ENCODE measurements at regions not wholly inside any gene's neighbourhood (a gene's known extent, or its start where the extent isn't known, plus 50 kb on each side); places are given as distances from the start of the nearest gene placed in this dataset.

DNA sequence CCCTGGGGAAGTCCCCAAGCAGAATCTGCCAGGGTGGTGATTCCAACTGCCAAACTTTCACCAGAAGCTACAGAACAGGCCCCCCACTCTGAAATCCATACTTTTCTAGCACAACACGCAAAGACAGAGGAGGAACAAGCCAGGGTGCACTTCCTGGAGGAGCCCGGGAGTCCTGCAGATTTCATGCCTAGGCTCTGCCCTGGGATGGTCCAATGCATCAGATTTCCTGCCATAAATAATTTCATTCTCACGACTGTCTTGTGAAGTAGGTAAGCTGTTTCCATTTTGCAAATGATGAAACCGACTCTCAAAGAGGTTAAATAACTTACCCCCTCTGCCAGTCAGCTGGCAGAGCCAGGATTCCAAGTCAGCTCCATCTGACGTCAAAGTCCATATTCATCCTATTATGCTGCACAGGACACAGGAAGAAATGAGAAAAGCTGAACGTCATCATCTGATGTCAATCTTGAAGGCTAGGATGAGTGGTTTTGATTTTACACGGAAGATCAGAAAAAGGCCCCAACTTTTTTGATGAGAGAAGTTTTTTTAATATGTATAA lies 134.8 kb upstream of the IGF1R start:
- Histone ChIP-seq H2AFZ (ENCODE audit: low read depth, low read length, severe bottlenecking) (no peak overlapping the region), H3K27me3 (ENCODE audit: low read length) (no peaks in the 10 kb centered on the region), H3K9me3 (ENCODE audit: insufficient read depth, low read length) (no peaks in the 10 kb centered on the region), H3F3A (ENCODE audit: insufficient read depth) (no peaks in the 10 kb centered on the region), H4K20me1 (ENCODE audit: low read depth, low read length) (no peaks in the 10 kb centered on the region), H3K79me2 (ENCODE audit: insufficient read depth, low read length) (no peaks in the 10 kb centered on the region), H3K36me3 (ENCODE audit: low read length) (no peaks in the 10 kb centered on the region), H3K9ac (ENCODE audit: low read length) (no peak overlapping the region), H3K9me2 (replicated peaks; ENCODE audit: insufficient read depth, low read length) (no peaks in the 10 kb centered on the region), H3K4me3 (ENCODE audit: insufficient read depth, low read length, poor library complexity, severe bottlenecking) (no peak overlapping the region), H3K4me2 (ENCODE audit: low read depth, low read length, poor library complexity, severe bottlenecking) (no peak overlapping the region), H3K27ac (ENCODE audit: low read depth, low read length) (no peak overlapping the region)
- TF ChIP-seq, protein P1, sequence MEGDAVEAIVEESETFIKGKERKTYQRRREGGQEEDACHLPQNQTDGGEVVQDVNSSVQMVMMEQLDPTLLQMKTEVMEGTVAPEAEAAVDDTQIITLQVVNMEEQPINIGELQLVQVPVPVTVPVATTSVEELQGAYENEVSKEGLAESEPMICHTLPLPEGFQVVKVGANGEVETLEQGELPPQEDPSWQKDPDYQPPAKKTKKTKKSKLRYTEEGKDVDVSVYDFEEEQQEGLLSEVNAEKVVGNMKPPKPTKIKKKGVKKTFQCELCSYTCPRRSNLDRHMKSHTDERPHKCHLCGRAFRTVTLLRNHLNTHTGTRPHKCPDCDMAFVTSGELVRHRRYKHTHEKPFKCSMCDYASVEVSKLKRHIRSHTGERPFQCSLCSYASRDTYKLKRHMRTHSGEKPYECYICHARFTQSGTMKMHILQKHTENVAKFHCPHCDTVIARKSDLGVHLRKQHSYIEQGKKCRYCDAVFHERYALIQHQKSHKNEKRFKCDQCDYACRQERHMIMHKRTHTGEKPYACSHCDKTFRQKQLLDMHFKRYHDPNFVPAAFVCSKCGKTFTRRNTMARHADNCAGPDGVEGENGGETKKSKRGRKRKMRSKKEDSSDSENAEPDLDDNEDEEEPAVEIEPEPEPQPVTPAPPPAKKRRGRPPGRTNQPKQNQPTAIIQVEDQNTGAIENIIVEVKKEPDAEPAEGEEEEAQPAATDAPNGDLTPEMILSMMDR (IDR thresholded peaks at IDR 0.05; ENCODE audit: insufficient read depth, low read length, poor library complexity, severe bottlenecking) = no peak
- TF ChIP-seq EZH2phosphoT487 (conservative IDR thresholded peaks at IDR 0.05; ENCODE audit: low read length) = no peak

DNA sequence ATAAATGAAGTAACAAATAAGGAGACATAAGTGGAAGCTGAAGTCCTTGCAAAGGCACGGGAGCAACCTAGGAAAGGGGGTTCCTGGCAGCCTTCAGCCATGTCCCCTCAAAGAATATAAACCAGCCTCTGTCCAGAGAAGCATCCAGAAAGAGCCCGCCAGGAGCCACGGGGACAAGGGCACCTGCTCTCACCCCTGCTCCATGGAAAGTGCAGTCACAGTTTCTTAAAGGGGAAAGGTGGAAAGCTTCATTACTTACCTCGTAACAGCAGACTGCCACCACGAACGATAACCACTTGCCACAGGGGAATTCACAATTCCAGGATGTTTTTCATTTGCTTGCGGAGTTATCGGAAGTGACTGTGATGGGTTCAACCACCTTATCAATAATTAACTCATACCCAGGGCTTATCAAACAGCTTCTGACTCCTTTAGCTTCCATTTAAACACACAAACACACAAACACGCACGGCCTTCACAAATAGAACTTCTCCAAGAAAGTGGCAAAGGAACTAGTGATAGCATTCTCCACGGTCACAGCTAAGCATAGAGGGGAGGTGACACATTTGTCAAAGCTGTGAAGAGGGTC lies 134.2 kb upstream of the IGF1R start:
- Histone ChIP-seq H3K4me3 (ENCODE audit: insufficient read depth, low read length, poor library complexity, severe bottlenecking) (no peak overlapping the region), H3K27ac (ENCODE audit: low read depth, low read length) (no peak overlapping the region), H4K20me1 (ENCODE audit: low read depth, low read length) (no peaks in the 10 kb centered on the region), H3K36me3 (ENCODE audit: low read length) (no peaks in the 10 kb centered on the region), H3K9me2 (replicated peaks; ENCODE audit: insufficient read depth, low read length) (no peaks in the 10 kb centered on the region), H3K9me3 (ENCODE audit: insufficient read depth, low read length) (no peaks in the 10 kb centered on the region), H3K27me3 (ENCODE audit: low read length) (no peaks in the 10 kb centered on the region), H3K79me2 (ENCODE audit: insufficient read depth, low read length) (no peaks in the 10 kb centered on the region), H2AFZ (ENCODE audit: low read depth, low read length, severe bottlenecking) (no peak overlapping the region), H3K4me2 (ENCODE audit: low read depth, low read length, poor library complexity, severe bottlenecking) (no peak overlapping the region), H3F3A (ENCODE audit: insufficient read depth) (no peaks in the 10 kb centered on the region), H3K9ac (ENCODE audit: low read length) (no peak overlapping the region)
- no peak for TF ChIP-seq EZH2phosphoT487 (conservative IDR thresholded peaks at IDR 0.05; ENCODE audit: low read length)
- TF ChIP-seq, protein P1 (IDR thresholded peaks at IDR 0.05; ENCODE audit: insufficient read depth, low read length, poor library complexity, severe bottlenecking) = no peak

DNA sequence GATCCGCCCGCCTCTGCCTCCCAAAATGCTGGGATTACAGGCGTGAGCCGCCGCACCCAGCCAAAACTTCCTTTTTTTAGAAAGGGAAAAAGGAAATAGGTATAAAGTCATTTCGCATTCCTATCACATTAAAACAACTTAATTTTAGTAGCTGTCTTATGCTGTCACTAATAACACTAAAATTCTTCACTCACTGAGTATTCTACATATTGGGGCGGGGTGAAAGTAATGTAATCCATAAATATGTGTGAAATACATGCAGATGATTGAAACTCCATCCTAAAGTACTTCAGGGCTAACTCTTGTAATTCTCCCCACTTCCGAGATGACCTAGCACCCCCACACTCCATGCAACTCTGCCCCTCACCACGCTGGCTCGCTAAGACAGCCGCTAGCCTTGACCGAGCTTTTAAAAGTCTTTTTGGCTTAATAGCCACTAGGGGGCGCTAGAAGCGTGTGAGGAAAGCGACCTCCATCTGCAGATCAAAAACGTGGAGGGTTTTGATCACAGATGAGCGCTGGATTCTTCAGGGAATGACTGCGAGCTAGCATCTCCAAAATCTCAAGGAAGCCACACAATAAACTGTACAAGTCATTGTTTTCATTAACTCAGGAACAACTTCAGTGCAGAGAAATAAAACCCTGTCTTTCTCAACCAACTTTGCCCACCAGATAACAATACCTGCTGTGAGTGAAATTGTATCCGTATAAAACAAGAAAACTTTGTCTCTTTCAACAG lies 129.3 kb upstream of the IGF1R start:
- H3K36me3 ChIP-seq (ENCODE audit: low read length) = no peaks in the 10 kb centered on the region
- H3K9ac ChIP-seq (ENCODE audit: low read length) = no peak overlapping the region
- no peaks in the 10 kb centered on the region for H3F3A ChIP-seq (ENCODE audit: insufficient read depth)
- TF ChIP-seq, protein P1 (IDR thresholded peaks at IDR 0.05; ENCODE audit: insufficient read depth, low read length, poor library complexity, severe bottlenecking) = peak; percentile 87
- no peak for TF ChIP-seq EZH2phosphoT487 (conservative IDR thresholded peaks at IDR 0.05; ENCODE audit: low read length)
- no peaks in the 10 kb centered on the region for H3K9me2 ChIP-seq (replicated peaks; ENCODE audit: insufficient read depth, low read length)
- no peak overlapping the region for H2AFZ ChIP-seq (ENCODE audit: low read depth, low read length, severe bottlenecking)
- no peaks in the 10 kb centered on the region for H3K27me3 ChIP-seq (ENCODE audit: low read length)
- H3K9me3 ChIP-seq (ENCODE audit: insufficient read depth, low read length) = no peaks in the 10 kb centered on the region
- H4K20me1 ChIP-seq (ENCODE audit: low read depth, low read length) = no peaks in the 10 kb centered on the region
- no peaks in the 10 kb centered on the region for H3K79me2 ChIP-seq (ENCODE audit: insufficient read depth, low read length)
- H3K27ac ChIP-seq (ENCODE audit: low read depth, low read length) = no peak overlapping the region
- no peak overlapping the region for H3K4me2 ChIP-seq (ENCODE audit: low read depth, low read length, poor library complexity, severe bottlenecking)
- H3K4me3 ChIP-seq (ENCODE audit: insufficient read depth, low read length, poor library complexity, severe bottlenecking) = no peak overlapping the region
